Mesenchymal stem cell (in vitro differentiated cells and primary cell): ENCODE measurements at regions not wholly inside any gene's neighbourhood (a gene's known extent, or its start where the extent isn't known, plus 50 kb on each side); places are given as distances from the start of the nearest gene placed in this dataset.

ENCODE experiments used
- DNase-seq: peaks from one replicate; pipeline ENCODE4 v3.0.0-alpha.2; 2013
- H2AFZ ChIP-seq: one replicate; pipeline ENCODE4 v1.6.1; 2013; ENCODE audit warnings: low read depth, mild to moderate bottlenecking, control low read depth, inconsistent platforms, low read length, moderate library complexity
- H2AK5ac ChIP-seq: 2 replicates; pipeline ENCODE4 v1.6.1; 2013; ENCODE audit warnings: low read length, moderate library complexity, mild to moderate bottlenecking, inconsistent platforms; ENCODE audit not compliant: severe bottlenecking
- H2BK120ac ChIP-seq: one replicate; pipeline ENCODE4 v1.6.1; 2013; ENCODE audit warnings: low read depth, mild to moderate bottlenecking, inconsistent platforms, low read length, moderate library complexity
- H2BK12ac ChIP-seq, 2 experiments: one replicate each; pipeline ENCODE4 v1.6.1; 2013; ENCODE audit warnings: inconsistent platforms in 2 of 2, low read length in 2 of 2, mild to moderate bottlenecking in 2 of 2, moderate library complexity in 2 of 2, control low read depth in 1 of 2
- H2BK15ac ChIP-seq: one replicate; pipeline ENCODE4 v1.6.1; 2013; ENCODE audit warnings: mild to moderate bottlenecking, low read depth, inconsistent platforms; ENCODE audit not compliant: poor library complexity, severe bottlenecking
- H2BK5ac ChIP-seq: 2 replicates; pipeline ENCODE4 v1.6.1; 2013; ENCODE audit warnings: low read depth, mild to moderate bottlenecking, low read length, control low read depth, inconsistent platforms; ENCODE audit not compliant: poor library complexity, severe bottlenecking
- H3K14ac ChIP-seq, 2 experiments: one replicate each; pipeline ENCODE4 v1.6.1; 2013; ENCODE audit warnings: inconsistent platforms in 2 of 2, low read length in 2 of 2, control low read depth in 1 of 2, mild to moderate bottlenecking in 1 of 2, moderate library complexity in 1 of 2
- H3K18ac ChIP-seq, 2 experiments: one replicate each; pipeline ENCODE4 v1.6.1; 2013; ENCODE audit warnings: inconsistent platforms in 2 of 2, low read length in 2 of 2, control low read depth in 1 of 2, low read depth in 1 of 2, mild to moderate bottlenecking in 1 of 2
- H3K23ac ChIP-seq, 2 experiments: one replicate each; pipeline ENCODE4 v1.6.1; 2013; ENCODE audit warnings: inconsistent platforms in 2 of 2, low read length in 2 of 2, mild to moderate bottlenecking in 2 of 2, moderate library complexity in 2 of 2, control low read depth in 1 of 2
- H3K27ac ChIP-seq: 2 replicates; pipeline ENCODE4 v1.5.1; 2013; ENCODE audit warnings: mild to moderate bottlenecking, moderate library complexity, low read length, control low read depth, inconsistent platforms; ENCODE audit not compliant: poor library complexity, severe bottlenecking
- H3K27me3 ChIP-seq, 2 experiments: 2 replicates each; pipeline versions ENCODE4 v1.6.1 to v1.7.0; 2013; ENCODE audit warnings: low read length in 2 of 2, mild to moderate bottlenecking in 2 of 2, moderate library complexity in 2 of 2, control low read depth in 1 of 2, inconsistent platforms in 1 of 2; ENCODE audit not compliant: control insufficient read depth in 1 of 2, insufficient read depth in 1 of 2
- H3K36me3 ChIP-seq, 2 experiments: 2 replicates each; pipeline versions ENCODE4 v1.6.1 to v1.7.0; 2013; ENCODE audit warnings: low read length in 2 of 2, control low read depth in 1 of 2, inconsistent platforms in 1 of 2, low read depth in 1 of 2, mild to moderate bottlenecking in 1 of 2; ENCODE audit not compliant: insufficient read depth in 2 of 2, control insufficient read depth in 1 of 2
- H3K4ac ChIP-seq, 2 experiments: one replicate each; pipeline ENCODE4 v1.6.1; 2013; ENCODE audit warnings: inconsistent platforms in 2 of 2, low read length in 2 of 2, mild to moderate bottlenecking in 2 of 2, moderate library complexity in 2 of 2, control low read depth in 1 of 2, low read depth in 1 of 2
- H3K4me1 ChIP-seq: 2 replicates; pipeline ENCODE4 v1.6.1; 2013; ENCODE audit warnings: low read depth, low read length, control low read depth; ENCODE audit not compliant: control insufficient read depth, insufficient read depth
- H3K4me2 ChIP-seq: 2 replicates; pipeline ENCODE4 v1.6.1; 2013; ENCODE audit warnings: low read length, mild to moderate bottlenecking, inconsistent platforms; ENCODE audit not compliant: poor library complexity, severe bottlenecking
- H3K4me3 ChIP-seq, 2 experiments: 2 replicates each; pipeline versions ENCODE4 v1.5.1 to v1.7.0; 2013; ENCODE audit warnings: low read length in 2 of 2, mild to moderate bottlenecking in 2 of 2, control low read depth in 1 of 2, low read depth in 1 of 2; ENCODE audit not compliant: insufficient read depth in 1 of 2
- H3K79me1 ChIP-seq: replicated peaks from 2 replicates; pipeline ENCODE4 v1.6.1; 2013; ENCODE audit warnings: mild to moderate bottlenecking, control low read depth, low read length, inconsistent platforms; ENCODE audit not compliant: poor library complexity, severe bottlenecking
- H3K9ac ChIP-seq: 2 replicates; pipeline ENCODE4 v1.7.0; 2013; ENCODE audit warnings: mild to moderate bottlenecking, low read length, moderate library complexity
- H3K9me3 ChIP-seq: 2 replicates; pipeline ENCODE4 v1.7.0; 2013; ENCODE audit warnings: mild to moderate bottlenecking, low read length; ENCODE audit not compliant: control insufficient read depth
- H4K8ac ChIP-seq: one replicate; pipeline ENCODE4 v1.6.1; 2013; ENCODE audit warnings: inconsistent platforms, mild to moderate bottlenecking, low read length, moderate library complexity
- H4K91ac ChIP-seq: one replicate; pipeline ENCODE4 v1.6.1; 2013; ENCODE audit warnings: mild to moderate bottlenecking, low read length, inconsistent platforms
- WGBS: methylation state at CpG from one replicate; pipeline ENCODE4 v1.1.7; 2013; ENCODE audit warnings: mixed read lengths; 5-methylcytosine and 5-hydroxymethylcytosine counted together

DNA sequence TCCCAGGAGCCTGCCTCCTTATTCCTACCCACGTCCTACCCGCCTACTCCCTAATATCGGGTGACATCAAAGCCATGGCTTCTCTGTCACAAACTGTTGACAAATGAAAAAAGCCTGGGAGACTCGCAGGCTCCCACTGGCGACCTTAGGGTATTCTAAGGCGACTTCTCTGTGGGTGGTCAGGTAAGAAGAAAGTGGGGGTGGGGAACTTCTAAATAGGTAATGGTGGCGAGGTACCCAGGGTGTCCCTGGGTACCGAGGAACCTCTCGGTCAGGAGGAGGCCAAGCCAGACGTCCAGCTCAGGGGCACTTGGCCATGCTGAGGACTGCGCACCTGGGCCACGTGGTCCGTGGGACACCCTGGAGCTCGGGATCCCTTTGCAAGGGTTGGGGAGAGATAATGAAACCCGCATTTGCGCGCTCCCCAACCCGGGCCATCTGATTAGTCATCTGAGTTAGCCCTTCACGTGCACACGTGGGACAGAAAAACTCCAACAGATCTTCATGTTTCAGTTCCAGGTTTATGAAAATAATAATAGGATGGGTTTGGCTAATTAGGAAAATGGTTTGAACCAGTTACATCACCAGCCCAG is 78.2 kb downstream of the NR2F2 start:
- Histone ChIP-seq H2AK5ac (no peak overlapping the region), H3K79me1 (no peaks in the 10 kb centered on the region), H3K9ac (no peak overlapping the region), H3K27ac (no peak overlapping the region), H3K4me1 (peaks cover 8% of the 10 kb centered on the region), H2BK120ac (no peak overlapping the region), H2BK5ac (no peak overlapping the region), H4K8ac (no peak overlapping the region), H3K36me3 (no peaks in the 10 kb centered on the region), H3K18ac (no peak overlapping the region), H4K91ac (no peak overlapping the region), H2BK12ac (no peak overlapping the region), H3K4ac (no peak overlapping the region), H2AFZ (no peak overlapping the region), H3K9me3 (no peaks in the 10 kb centered on the region), H3K4me2 (peak overlapping the region; percentile 59), H2BK15ac (no peak overlapping the region), H3K27me3 (peaks cover 82 to 84% of the 10 kb centered on the region in 2 experiments), H3K14ac (no peak overlapping the region), H3K4me3 (peak overlapping the region in 1 of 2 experiments; percentile 67), H3K23ac (no peak overlapping the region)
- WGBS: 10% methylated on average over 19 of the region's 20 CpGs
- no peak for DNase-seq

DNA sequence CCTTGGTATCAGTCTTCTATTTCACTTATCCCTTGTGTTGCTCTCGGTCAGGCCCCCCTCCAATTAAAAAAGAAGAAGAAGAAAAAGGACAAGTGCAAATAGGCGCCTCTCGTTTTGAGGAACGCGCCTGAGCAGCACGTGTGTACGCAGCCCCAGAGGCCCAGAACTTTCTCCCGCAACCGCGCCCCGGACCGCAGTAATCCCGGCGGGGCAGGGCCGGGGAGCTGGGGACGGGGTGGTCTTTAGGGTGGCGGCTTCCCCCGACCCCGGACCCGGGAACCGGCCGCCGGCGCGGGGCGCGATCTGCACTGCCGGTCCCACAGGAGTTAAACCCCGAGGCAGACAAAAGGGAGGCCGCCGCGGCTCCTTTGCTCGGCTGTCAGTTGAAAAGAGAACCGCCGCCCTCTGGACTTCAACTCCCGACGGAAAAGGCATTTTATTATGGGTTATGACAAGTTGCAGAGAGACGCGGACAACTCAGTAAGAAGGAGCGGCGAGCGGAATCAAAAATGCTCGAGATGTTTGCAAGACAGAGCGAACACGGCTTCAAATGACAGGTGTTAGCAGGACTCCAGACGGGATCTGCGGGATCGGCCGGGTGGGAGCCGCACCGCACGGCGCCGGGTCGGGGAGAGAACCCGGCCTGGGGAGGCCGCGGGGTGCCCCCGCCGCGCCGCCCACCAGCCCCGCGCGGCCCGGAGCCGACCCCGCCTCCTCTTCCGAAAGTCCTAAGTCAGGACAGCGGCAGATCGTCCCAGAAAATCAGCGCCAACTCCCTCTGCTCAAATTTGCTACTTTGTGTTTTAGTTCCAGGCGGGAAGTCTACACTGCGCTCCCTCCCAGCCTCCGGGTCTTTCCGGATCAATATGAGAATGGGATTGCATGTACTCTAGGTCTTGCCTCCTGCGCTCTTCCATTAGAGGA is 79.0 kb downstream of the NR2F2 start:
- Histone ChIP-seq H3K4ac (no peak overlapping the region), H3K18ac (no peak overlapping the region), H3K4me3 (peak overlapping the region in 1 of 2 experiments; percentile 67), H3K27ac (no peak overlapping the region), H3K4me2 (peak overlapping the region; percentile 59), H3K14ac (no peak overlapping the region), H2BK5ac (no peak overlapping the region), H2BK12ac (no peak overlapping the region), H3K9ac (no peak overlapping the region), H3K36me3 (no peaks in the 10 kb centered on the region), H3K23ac (no peak overlapping the region), H3K79me1 (no peaks in the 10 kb centered on the region), H4K8ac (no peak overlapping the region), H3K4me1 (peaks cover 8% of the 10 kb centered on the region), H2BK120ac (no peak overlapping the region), H3K9me3 (no peaks in the 10 kb centered on the region), H2BK15ac (no peak overlapping the region), H4K91ac (no peak overlapping the region), H2AK5ac (no peak overlapping the region), H3K27me3 (peaks cover 90 to 92% of the 10 kb centered on the region in 2 experiments), H2AFZ (no peak overlapping the region)
- DNase-seq: no peak
- 3% methylated on average over 64 of the region's 77 CpGs for WGBS

DNA sequence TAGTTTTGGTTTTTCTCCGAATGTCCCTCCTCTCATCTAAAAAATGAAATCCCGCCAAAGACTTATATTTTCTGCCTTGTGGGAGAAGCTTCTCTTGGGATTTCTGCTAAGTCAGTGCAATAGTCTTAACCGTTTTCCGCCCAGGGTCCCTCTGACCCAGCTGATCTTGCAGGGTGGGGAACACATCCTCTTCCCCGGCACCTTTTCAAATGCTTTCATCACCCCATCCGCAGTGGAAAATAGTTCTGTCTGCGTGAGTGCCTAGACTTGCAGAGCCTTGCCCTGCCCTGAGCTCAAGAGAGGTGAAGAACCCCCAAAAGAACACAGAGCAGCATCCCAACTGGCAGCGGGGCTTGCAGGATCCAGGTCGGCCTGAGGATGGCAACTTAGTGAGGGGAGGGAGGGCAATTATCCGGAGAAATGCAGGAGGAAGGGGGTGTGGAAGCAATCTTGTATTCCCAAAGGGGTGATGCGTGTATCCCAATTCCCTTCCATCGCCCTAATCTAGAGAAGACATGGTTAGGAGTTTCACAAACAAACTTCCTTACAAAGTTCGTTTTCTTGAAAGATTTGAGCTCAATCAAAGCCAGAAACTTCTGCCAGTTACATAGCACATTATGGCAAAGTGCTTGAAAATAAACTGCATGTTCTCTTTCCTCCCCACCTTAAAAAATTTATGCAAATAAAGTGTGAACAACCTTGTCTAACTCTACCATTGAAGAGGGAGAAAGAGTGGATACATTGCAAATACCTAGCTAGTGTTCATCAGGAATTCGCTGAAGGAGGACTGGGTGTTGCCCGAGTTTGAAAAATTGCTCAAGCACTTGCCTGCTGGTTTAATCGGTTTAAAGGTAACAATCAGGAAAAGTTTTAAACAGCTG is 79.9 kb downstream of the NR2F2 start:
- no peaks in the 10 kb centered on the region for H3K36me3 ChIP-seq
- WGBS: 6% methylated on average over 14 of the region's 16 CpGs
- H2AK5ac ChIP-seq: no peak overlapping the region
- no peaks in the 10 kb centered on the region for H3K79me1 ChIP-seq
- no peak overlapping the region for H2BK5ac ChIP-seq
- H3K14ac ChIP-seq: no peak overlapping the region
- H3K9me3 ChIP-seq: no peaks in the 10 kb centered on the region
- no peak overlapping the region for H3K9ac ChIP-seq
- H3K4me3 ChIP-seq: peak overlapping the region in 1 of 2 experiments; percentile 67
- no peak overlapping the region for H2BK120ac ChIP-seq
- peak; percentile 17 for DNase-seq
- no peak overlapping the region for H2BK12ac ChIP-seq
- H3K23ac ChIP-seq: no peak overlapping the region
- peaks cover 8% of the 10 kb centered on the region for H3K4me1 ChIP-seq
- no peak overlapping the region for H2BK15ac ChIP-seq
- H3K27ac ChIP-seq: no peak overlapping the region
- H2AFZ ChIP-seq: no peak overlapping the region
- H3K4me2 ChIP-seq: no peak overlapping the region
- no peak overlapping the region for H4K8ac ChIP-seq
- peaks cover 96 to 97% of the 10 kb centered on the region in 2 experiments for H3K27me3 ChIP-seq
- H3K18ac ChIP-seq: no peak overlapping the region
- H3K4ac ChIP-seq: no peak overlapping the region
- H4K91ac ChIP-seq: no peak overlapping the region
